ENCODE measurements at regions not wholly inside any gene's neighbourhood (a gene's known extent, or its start where the extent isn't known, plus 50 kb on each side); places are given as distances from the start of the nearest gene placed in this dataset.

DNA sequence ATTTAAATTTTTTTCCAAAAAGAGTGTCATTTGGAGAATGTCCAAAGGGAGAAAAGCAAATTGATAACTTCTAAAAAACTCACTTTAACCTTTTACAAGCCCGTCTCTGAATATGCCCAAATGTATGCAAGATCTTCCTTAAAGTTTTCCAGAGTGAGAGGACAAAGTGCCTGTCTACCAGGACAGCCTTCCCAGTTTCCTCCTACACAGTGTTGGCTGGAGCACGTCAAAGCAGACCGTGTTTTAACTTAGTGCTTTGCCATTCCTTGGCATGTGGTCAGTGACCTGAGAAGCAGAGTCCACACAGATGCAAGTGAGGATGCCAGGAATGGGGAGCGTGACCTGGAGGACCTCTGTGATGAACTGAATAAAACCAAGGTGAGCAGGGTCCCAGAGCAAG, 245.7 kb downstream of the FAM43A start:
- Histone ChIP-seq H3K4me2 (ENCODE audit: insufficient read depth, insufficient read length, low read length) (no peak overlapping the region), H2AFZ (ENCODE audit: low read length) (no peak overlapping the region), H3K9ac (ENCODE audit: extremely low read depth, insufficient read length, low read length) (no peak overlapping the region), H3K23ac (ENCODE audit: insufficient read length, low read depth, low read length) (no peak overlapping the region), H2BK12ac (ENCODE audit: insufficient read length, low read depth, low read length) (no peak overlapping the region), H3K18ac (ENCODE audit: insufficient read length, low read depth, low read length) (no peak overlapping the region), H4K91ac (ENCODE audit: insufficient read length, low read depth, low read length) (no peak overlapping the region), H3K27me3 (ENCODE audit: insufficient read depth, low read length) (no peaks in the 10 kb centered on the region), H4K20me1 (ENCODE audit: control insufficient read depth, insufficient read depth, insufficient read length) (no peaks in the 10 kb centered on the region), H3K56ac (ENCODE audit: insufficient read length, low read depth, low read length) (no peak overlapping the region), H3K79me1 (ENCODE audit: insufficient read depth, low read depth, low read length, poor library complexity, severe bottlenecking) (no peaks in the 10 kb centered on the region), H3K27ac (ENCODE audit: insufficient read length, low read depth, low read length) (no peak overlapping the region), H3K4ac (ENCODE audit: low read depth, low read length) (no peak overlapping the region), H3T11ph (ENCODE audit: low read length) (no peak overlapping the region), H3K4me1 (ENCODE audit: insufficient read depth, low read length) (no peaks in the 10 kb centered on the region), H2BK5ac (ENCODE audit: insufficient read length, low read length) (no peak overlapping the region), H2AK5ac (ENCODE audit: insufficient read length, low read length) (no peak overlapping the region), H3K79me2 (ENCODE audit: insufficient read depth, low read length) (no peaks in the 10 kb centered on the region), H3K14ac (ENCODE audit: insufficient read depth, low read length) (no peak overlapping the region), H4K5ac (ENCODE audit: insufficient read length, low read depth, low read length) (no peak overlapping the region), H3K23me2 (ENCODE audit: insufficient read length, low read depth, low read length, poor library complexity, severe bottlenecking) (no peaks in the 10 kb centered on the region), H3K9me3 (ENCODE audit: control insufficient read depth, low read depth, low read length) (no peaks in the 10 kb centered on the region), H2BK20ac (ENCODE audit: low read depth, low read length, poor library complexity, severe bottlenecking) (no peak overlapping the region), H2BK15ac (ENCODE audit: low read depth, low read length) (no peak overlapping the region), H2BK120ac (ENCODE audit: low read depth, low read length, poor library complexity, severe bottlenecking) (no peak overlapping the region), H4K8ac (replicated peaks; ENCODE audit: insufficient read length, low read depth, low read length) (no peak overlapping the region)
- WGBS (ENCODE audit: extremely low coverage, insufficient read length, low lambda C conversion rate): no CpG with 5 or more reads among the region's 4 CpGs
- H3K4me1 Mint-ChIP-seq: peaks cover 8 to 15% of the 10 kb centered on the region in 2 experiments
- H3K36me3 Mint-ChIP-seq (ENCODE audit: insufficient read depth in 1 of 3, low read depth in 3 of 3): peaks cover 0 to 17% (median 3%) of the 10 kb centered on the region in 3 experiments; a peak in 5 of 7 replicates
- H3K27me3 Mint-ChIP-seq (ENCODE audit: low read depth): peaks cover 9% of the 10 kb centered on the region
- DNase-seq: no peak
- H3K27ac Mint-ChIP-seq: no peak overlapping the region
- TF ChIP-seq, protein P1, sequence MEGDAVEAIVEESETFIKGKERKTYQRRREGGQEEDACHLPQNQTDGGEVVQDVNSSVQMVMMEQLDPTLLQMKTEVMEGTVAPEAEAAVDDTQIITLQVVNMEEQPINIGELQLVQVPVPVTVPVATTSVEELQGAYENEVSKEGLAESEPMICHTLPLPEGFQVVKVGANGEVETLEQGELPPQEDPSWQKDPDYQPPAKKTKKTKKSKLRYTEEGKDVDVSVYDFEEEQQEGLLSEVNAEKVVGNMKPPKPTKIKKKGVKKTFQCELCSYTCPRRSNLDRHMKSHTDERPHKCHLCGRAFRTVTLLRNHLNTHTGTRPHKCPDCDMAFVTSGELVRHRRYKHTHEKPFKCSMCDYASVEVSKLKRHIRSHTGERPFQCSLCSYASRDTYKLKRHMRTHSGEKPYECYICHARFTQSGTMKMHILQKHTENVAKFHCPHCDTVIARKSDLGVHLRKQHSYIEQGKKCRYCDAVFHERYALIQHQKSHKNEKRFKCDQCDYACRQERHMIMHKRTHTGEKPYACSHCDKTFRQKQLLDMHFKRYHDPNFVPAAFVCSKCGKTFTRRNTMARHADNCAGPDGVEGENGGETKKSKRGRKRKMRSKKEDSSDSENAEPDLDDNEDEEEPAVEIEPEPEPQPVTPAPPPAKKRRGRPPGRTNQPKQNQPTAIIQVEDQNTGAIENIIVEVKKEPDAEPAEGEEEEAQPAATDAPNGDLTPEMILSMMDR (conservative IDR thresholded peaks at IDR 0.05): no peak
- no peak overlapping the region for H3K4me3 Mint-ChIP-seq
- H3K9me3 Mint-ChIP-seq: peaks cover 16 to 25% of the 10 kb centered on the region in 2 experiments; a peak in 4 of 5 replicates
